ENCODE measurements at regions not wholly inside any gene's neighbourhood (a gene's known extent, or its start where the extent isn't known, plus 50 kb on each side); places are given as distances from the start of the nearest gene placed in this dataset.

GRCh38 chr15:69813881-69814280, 283.8 kb downstream of the TLE3 start:
- Histone ChIP-seq H3K27me3 (peaks cover 0 to 15% (median 6%) of the 10 kb centered on the region in 7 donors), H3K4me3 (no peak overlapping the region), H3K36me3 (no peaks in the 10 kb centered on the region), H3K27ac (no peak overlapping the region), H3K9me3 (no peaks in the 10 kb centered on the region), H3K4me1 (peaks cover 0 to 6% (median 0%) of the 10 kb centered on the region in 9 donors)
- WGBS, 2 donors: 78 to 87% methylated on average over 7 of the region's 7 CpGs
- ATAC-seq (no peak), DNase-seq (no peak)
- intact Hi-C loops (cut with DNase I): no loop called here
- TF ChIP-seq, protein P1, sequence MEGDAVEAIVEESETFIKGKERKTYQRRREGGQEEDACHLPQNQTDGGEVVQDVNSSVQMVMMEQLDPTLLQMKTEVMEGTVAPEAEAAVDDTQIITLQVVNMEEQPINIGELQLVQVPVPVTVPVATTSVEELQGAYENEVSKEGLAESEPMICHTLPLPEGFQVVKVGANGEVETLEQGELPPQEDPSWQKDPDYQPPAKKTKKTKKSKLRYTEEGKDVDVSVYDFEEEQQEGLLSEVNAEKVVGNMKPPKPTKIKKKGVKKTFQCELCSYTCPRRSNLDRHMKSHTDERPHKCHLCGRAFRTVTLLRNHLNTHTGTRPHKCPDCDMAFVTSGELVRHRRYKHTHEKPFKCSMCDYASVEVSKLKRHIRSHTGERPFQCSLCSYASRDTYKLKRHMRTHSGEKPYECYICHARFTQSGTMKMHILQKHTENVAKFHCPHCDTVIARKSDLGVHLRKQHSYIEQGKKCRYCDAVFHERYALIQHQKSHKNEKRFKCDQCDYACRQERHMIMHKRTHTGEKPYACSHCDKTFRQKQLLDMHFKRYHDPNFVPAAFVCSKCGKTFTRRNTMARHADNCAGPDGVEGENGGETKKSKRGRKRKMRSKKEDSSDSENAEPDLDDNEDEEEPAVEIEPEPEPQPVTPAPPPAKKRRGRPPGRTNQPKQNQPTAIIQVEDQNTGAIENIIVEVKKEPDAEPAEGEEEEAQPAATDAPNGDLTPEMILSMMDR (IDR thresholded peaks at IDR 0.05): no peak

DNA sequence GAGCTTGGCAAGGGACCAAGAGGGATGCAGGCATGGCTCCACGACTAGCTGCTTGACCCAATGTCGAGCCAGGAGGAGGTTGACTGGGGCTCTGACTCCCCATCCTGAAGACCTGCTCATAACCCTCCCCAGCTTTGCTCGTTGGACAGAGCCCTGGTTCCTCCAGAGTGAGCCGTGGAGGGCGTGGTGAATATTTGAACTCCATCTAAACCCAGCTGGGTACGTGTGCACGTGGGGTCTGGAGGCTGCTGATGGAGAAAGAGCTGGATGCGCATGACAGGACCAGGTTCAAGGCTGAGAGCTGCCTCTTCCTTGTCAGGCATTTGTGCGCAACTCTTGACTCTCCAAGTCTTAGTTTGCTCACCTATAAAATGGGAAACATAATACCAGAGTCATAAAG, 282.8 kb downstream of the TLE3 start:
- no peak overlapping the region for H3K4me3 ChIP-seq
- peaks cover 0 to 6% (median 0%) of the 10 kb centered on the region in 9 donors for H3K4me1 ChIP-seq
- H3K36me3 ChIP-seq: no peaks in the 10 kb centered on the region
- DNase-seq (no peak), ATAC-seq (no peak)
- no peaks in the 10 kb centered on the region for H3K9me3 ChIP-seq
- intact Hi-C loops (cut with DNase I): no loop called here
- TF ChIP-seq, protein P1 (IDR thresholded peaks at IDR 0.05): no peak
- H3K27me3 ChIP-seq: peaks cover 0 to 20% (median 6%) of the 10 kb centered on the region in 7 donors
- 85 to 86% methylated on average over 9 of the region's 9 CpGs for WGBS, 2 donors
- no peak overlapping the region for H3K27ac ChIP-seq

- 80 to 85% methylated on average over 2 of the region's 2 CpGs for WGBS, 2 donors
- intact Hi-C loops (cut with DNase I): no loop called here
- no peaks in the 10 kb centered on the region for H3K9me3 ChIP-seq
- peaks cover 0 to 25% (median 6%) of the 10 kb centered on the region in 7 donors for H3K27me3 ChIP-seq
- no peak overlapping the region for H3K27ac ChIP-seq
- DNase-seq (no peak), ATAC-seq (no peak)
- TF ChIP-seq, protein P1 (IDR thresholded peaks at IDR 0.05): no peak
- H3K4me1 ChIP-seq: peaks cover 0 to 6% (median 0%) of the 10 kb centered on the region in 9 donors
- no peaks in the 10 kb centered on the region for H3K36me3 ChIP-seq
- no peak overlapping the region for H3K4me3 ChIP-seq
Observed at GRCh38 chr15:69815793-69816192, 281.9 kb downstream of the TLE3 start.

- peaks cover 0 to 25% (median 6%) of the 10 kb centered on the region in 7 donors for H3K27me3 ChIP-seq
- WGBS, 2 donors: 63 to 77% methylated on average over 2 of the region's 2 CpGs
- TF ChIP-seq, protein P1 (IDR thresholded peaks at IDR 0.05): no peak
- DNase-seq (no peak), ATAC-seq (no peak)
- peaks cover 0 to under 1% (median 0%) of the 10 kb centered on the region in 9 donors for H3K4me1 ChIP-seq
- no peaks in the 10 kb centered on the region for H3K36me3 ChIP-seq
- no peaks in the 10 kb centered on the region for H3K9me3 ChIP-seq
- intact Hi-C loops (cut with DNase I): no loop called here
- no peak overlapping the region for H3K4me3 ChIP-seq
- no peak overlapping the region for H3K27ac ChIP-seq
Observed at GRCh38 chr15:69816522-69816921, 281.2 kb downstream of the TLE3 start.

Measured in heart right ventricle (tissue), 16 donors.